Parathyroid adenoma (tissue), 2 donors: ENCODE measurements at regions not wholly inside any gene's neighbourhood (a gene's known extent, or its start where the extent isn't known, plus 50 kb on each side); places are given as distances from the start of the nearest gene placed in this dataset.

Experiments
- H2AFZ ChIP-seq: fragments of 300-600 bp; sonication (generic); one replicate; pipeline ENCODE4 v1.7.0; 2017; ENCODE audit warnings: antibody characterized with exemption, mild to moderate bottlenecking
- H3K27ac ChIP-seq: fragments of 300-600 bp; sonication (generic); one replicate; pipeline ENCODE4 v1.7.0; 2017
- H3K27me3 ChIP-seq: fragments of 300-600 bp; sonication (generic); one replicate; pipeline ENCODE4 v1.7.0; 2017; ENCODE audit warnings: low read length; ENCODE audit not compliant: control insufficient read depth, insufficient read depth
- H3K36me3 ChIP-seq: fragments of 300-600 bp; sonication (generic); one replicate; pipeline ENCODE4 v1.7.0; 2017; ENCODE audit warnings: low read length; ENCODE audit not compliant: control insufficient read depth, insufficient read depth
- H3K4me1 ChIP-seq: fragments of 300-600 bp; sonication (generic); one replicate; pipeline ENCODE4 v1.7.0; 2017; ENCODE audit warnings: control low read depth
- H3K4me2 ChIP-seq: fragments of 300-600 bp; sonication (generic); one replicate; pipeline ENCODE4 v1.7.0; 2017; ENCODE audit warnings: low read length
- H3K4me3 ChIP-seq: fragments of 300-600 bp; sonication (generic); one replicate; pipeline ENCODE4 v1.7.0; 2017; ENCODE audit warnings: low read depth, low read length
- H3K79me2 ChIP-seq: fragments of 300-600 bp; sonication (generic); one replicate; pipeline ENCODE4 v1.7.0; 2017; ENCODE audit warnings: control low read depth
- H3K9ac ChIP-seq: fragments of 300-600 bp; sonication (generic); one replicate; pipeline ENCODE4 v1.7.0; 2017; ENCODE audit warnings: mild to moderate bottlenecking
- H3K9me3 ChIP-seq: fragments of 300-600 bp; sonication (generic); one replicate; pipeline ENCODE4 v1.7.0; 2017; ENCODE audit warnings: low read length; ENCODE audit not compliant: control insufficient read depth
- CTCF ChIP-seq: fragments of 300-600 bp; sonication (generic); IDR thresholded peaks from one replicate; pipeline ENCODE4 v1.7.0; 2017; ENCODE audit warnings: antibody characterized with exemption, mild to moderate bottlenecking
- donor health status: primary hyperparathyroidism.

- Histone ChIP-seq H3K9ac (no peak overlapping the region), H3K27ac (no peak overlapping the region), H2AFZ (no peak overlapping the region), H3K27me3 (no peaks in the 10 kb centered on the region), H3K36me3 (no peaks in the 10 kb centered on the region), H3K4me3 (no peak overlapping the region), H3K79me2 (no peaks in the 10 kb centered on the region), H3K4me2 (no peak overlapping the region), H3K4me1 (no peaks in the 10 kb centered on the region), H3K9me3 (no peaks in the 10 kb centered on the region)
- no peak for TF ChIP-seq CTCF
These were observed 311.6 kb downstream of the MMUT start for GRCh38 chr6:49151461-49151860.

GRCh38 chr6:49151033-49151432 lies 312.0 kb downstream of the MMUT start:
- Histone ChIP-seq H2AFZ (no peak overlapping the region), H3K9me3 (no peaks in the 10 kb centered on the region), H3K4me2 (no peak overlapping the region), H3K4me1 (no peaks in the 10 kb centered on the region), H3K27ac (no peak overlapping the region), H3K4me3 (no peak overlapping the region), H3K36me3 (no peaks in the 10 kb centered on the region), H3K27me3 (no peaks in the 10 kb centered on the region), H3K9ac (no peak overlapping the region), H3K79me2 (no peaks in the 10 kb centered on the region)
- no peak for TF ChIP-seq CTCF

- TF ChIP-seq CTCF, result no peak
- Histone ChIP-seq H3K4me1 (no peaks in the 10 kb centered on the region), H3K79me2 (no peaks in the 10 kb centered on the region), H3K4me2 (no peak overlapping the region), H3K9me3 (no peaks in the 10 kb centered on the region), H3K36me3 (no peaks in the 10 kb centered on the region), H3K4me3 (no peak overlapping the region), H3K27ac (no peak overlapping the region), H2AFZ (no peak overlapping the region), H3K9ac (no peak overlapping the region), H3K27me3 (no peaks in the 10 kb centered on the region)
These were observed 317.8 kb downstream of the MMUT start for GRCh38 chr6:49145280-49145679.

- Histone ChIP-seq H2AFZ (no peak overlapping the region), H3K4me3 (no peak overlapping the region), H3K4me2 (no peak overlapping the region), H3K79me2 (no peaks in the 10 kb centered on the region), H3K9me3 (no peaks in the 10 kb centered on the region), H3K27ac (no peak overlapping the region), H3K4me1 (no peaks in the 10 kb centered on the region), H3K36me3 (no peaks in the 10 kb centered on the region), H3K27me3 (no peaks in the 10 kb centered on the region), H3K9ac (no peak overlapping the region)
- TF ChIP-seq CTCF, result no peak
These were observed 320.5 kb downstream of the MMUT start for GRCh38 chr6:49142421-49143151.

- Histone ChIP-seq H2AFZ (no peak overlapping the region), H3K4me1 (no peaks in the 10 kb centered on the region), H3K9ac (no peak overlapping the region), H3K79me2 (no peaks in the 10 kb centered on the region), H3K4me3 (no peak overlapping the region), H3K4me2 (no peak overlapping the region), H3K9me3 (no peaks in the 10 kb centered on the region), H3K27ac (no peak overlapping the region), H3K36me3 (no peaks in the 10 kb centered on the region), H3K27me3 (no peaks in the 10 kb centered on the region)
- no peak for TF ChIP-seq CTCF
These were observed 341.1 kb downstream of the MMUT start for GRCh38 chr6:49121970-49122369.
